ENCODE measurements at regions not wholly inside any gene's neighbourhood (a gene's known extent, or its start where the extent isn't known, plus 50 kb on each side); places are given as distances from the start of the nearest gene placed in this dataset.
A peak's percentile ranks its signal among the peaks of the same experiment; 100 is the strongest.

DNA sequence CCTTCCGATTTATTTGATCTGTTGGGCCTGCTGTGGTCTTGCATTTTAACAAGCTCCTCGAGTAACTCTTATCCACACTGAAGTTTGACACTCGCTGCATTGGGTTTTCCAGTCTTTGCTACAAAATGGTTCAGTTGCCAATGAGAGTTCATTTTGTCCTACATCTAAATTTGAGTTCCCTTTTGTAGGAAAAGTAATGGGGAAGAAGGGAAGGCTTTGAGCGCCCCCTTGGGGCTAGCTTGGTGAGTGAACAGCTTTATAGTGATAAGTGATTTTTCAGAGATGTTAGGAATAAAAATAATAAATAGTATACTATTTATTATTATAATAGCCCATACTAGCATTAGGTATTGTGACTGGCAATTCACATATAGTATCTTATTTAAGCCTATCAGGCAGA, 89.9 kb upstream of the GNAQ start:
- Histone ChIP-seq H3K4me1 (no peaks in the 10 kb centered on the region), H3K36me3 (no peaks in the 10 kb centered on the region), H3K4me3 (no peak overlapping the region), H3K9me3 (no peaks in the 10 kb centered on the region), H3K27ac (no peak overlapping the region), H3K27me3 (no peaks in the 10 kb centered on the region)
- intact Hi-C loops (cut with DNase I): loop anchor here (5.0 kb wide), 1 partner anchor 689 kb away; no protein-coding TSS in a partner anchor
- TF ChIP-seq, protein P1, sequence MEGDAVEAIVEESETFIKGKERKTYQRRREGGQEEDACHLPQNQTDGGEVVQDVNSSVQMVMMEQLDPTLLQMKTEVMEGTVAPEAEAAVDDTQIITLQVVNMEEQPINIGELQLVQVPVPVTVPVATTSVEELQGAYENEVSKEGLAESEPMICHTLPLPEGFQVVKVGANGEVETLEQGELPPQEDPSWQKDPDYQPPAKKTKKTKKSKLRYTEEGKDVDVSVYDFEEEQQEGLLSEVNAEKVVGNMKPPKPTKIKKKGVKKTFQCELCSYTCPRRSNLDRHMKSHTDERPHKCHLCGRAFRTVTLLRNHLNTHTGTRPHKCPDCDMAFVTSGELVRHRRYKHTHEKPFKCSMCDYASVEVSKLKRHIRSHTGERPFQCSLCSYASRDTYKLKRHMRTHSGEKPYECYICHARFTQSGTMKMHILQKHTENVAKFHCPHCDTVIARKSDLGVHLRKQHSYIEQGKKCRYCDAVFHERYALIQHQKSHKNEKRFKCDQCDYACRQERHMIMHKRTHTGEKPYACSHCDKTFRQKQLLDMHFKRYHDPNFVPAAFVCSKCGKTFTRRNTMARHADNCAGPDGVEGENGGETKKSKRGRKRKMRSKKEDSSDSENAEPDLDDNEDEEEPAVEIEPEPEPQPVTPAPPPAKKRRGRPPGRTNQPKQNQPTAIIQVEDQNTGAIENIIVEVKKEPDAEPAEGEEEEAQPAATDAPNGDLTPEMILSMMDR (IDR thresholded peaks at IDR 0.05): peak in 2 of 3 experiments; percentile 24 to 44
- peak in 1 of 2 donors; percentile 73 for DNase-seq (ENCODE audit: low spot score in 2 of 2)

DNA sequence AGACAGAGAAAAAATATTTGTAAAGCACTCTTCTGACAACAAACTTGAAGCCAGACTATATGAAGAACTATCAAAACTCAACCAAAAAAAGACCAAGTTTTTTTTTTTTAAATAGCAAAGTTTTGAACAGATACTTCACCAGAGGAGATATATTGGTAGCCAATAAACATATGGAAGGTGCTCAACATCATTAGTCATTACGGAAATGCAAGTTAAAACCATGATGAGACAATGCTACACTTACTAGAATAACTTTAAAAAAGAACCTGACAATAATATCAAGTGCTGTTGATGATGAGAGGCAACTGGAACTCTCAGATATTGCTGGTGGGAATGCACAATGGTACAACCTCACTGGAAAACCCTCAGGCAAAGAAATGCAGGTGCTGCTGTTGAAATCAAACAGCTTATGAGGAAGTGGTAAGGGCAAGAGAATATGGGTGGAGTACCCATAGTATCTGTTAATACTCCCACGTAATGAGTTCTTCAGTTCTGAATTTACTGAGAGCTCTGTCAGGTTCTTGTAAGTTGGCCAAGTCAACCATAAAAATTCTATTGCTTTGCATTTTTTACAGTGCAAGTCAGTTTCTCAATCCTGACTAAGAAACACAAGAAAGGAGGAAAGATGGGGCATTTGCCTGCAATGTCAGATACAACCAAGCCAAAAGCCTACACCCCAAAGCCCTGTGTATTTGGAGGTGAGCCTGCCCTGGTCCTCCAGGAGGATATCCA, 87.3 kb upstream of the GNAQ start:
- TF ChIP-seq, protein P1 (IDR thresholded peaks at IDR 0.05): no peak
- DNase-seq (ENCODE audit: low spot score in 2 of 2): no peak
- no peak overlapping the region for H3K4me3 ChIP-seq
- H3K27ac ChIP-seq: no peak overlapping the region
- no peaks in the 10 kb centered on the region for H3K27me3 ChIP-seq
- no peaks in the 10 kb centered on the region for H3K36me3 ChIP-seq
- intact Hi-C loops (cut with DNase I): no loop called here
- no peaks in the 10 kb centered on the region for H3K9me3 ChIP-seq
- H3K4me1 ChIP-seq: no peaks in the 10 kb centered on the region

DNA sequence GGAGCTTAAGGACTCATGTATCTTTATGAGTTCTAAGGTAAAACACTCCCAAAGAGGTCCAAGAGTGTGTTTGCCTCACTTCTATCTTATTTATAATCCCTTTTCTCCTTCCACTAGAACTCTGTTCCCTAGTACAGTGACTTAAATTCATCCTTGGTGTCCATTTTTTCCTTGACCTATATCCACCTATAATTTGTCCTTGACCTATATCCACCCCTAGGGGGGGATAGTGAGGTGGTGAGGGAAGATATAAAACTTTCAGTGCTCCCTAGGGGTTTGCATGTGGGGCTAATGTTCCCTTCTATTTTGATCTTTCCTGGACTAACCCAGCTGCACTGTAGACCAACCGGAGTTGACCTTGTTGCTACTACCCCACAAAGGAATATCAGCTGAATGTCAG, 83.5 kb upstream of the GNAQ start:
- intact Hi-C loops (cut with DNase I): no loop called here
- Histone ChIP-seq H3K27ac (no peak overlapping the region), H3K27me3 (no peaks in the 10 kb centered on the region), H3K4me1 (no peaks in the 10 kb centered on the region), H3K9me3 (no peaks in the 10 kb centered on the region), H3K36me3 (no peaks in the 10 kb centered on the region), H3K4me3 (no peak overlapping the region)
- no peak for DNase-seq (ENCODE audit: low spot score in 2 of 2)
- TF ChIP-seq, protein P1 (IDR thresholded peaks at IDR 0.05): no peak

DNA sequence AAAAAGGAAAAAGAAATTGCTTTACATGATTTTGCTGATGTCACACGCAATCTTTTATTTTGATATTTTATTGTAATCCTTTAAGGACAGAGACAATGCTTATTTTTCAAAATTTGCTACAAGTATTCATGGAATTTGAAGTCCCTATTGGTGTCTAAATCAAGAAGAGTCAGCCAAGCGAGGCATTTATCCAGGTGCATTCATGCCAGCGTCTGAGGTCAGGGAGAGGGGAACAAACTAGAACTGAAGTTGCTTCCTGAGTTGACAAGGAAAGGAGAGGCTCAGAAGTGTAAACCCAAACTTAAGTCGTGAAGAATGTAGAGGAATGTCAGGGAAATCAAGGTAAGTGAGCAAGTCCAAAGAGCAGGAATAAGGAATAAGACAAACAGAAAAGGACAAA, 83.0 kb upstream of the GNAQ start:
- intact Hi-C loops (cut with DNase I): no loop called here
- no peaks in the 10 kb centered on the region for H3K9me3 ChIP-seq
- H3K27me3 ChIP-seq: no peaks in the 10 kb centered on the region
- TF ChIP-seq, protein P1 (IDR thresholded peaks at IDR 0.05): no peak
- H3K36me3 ChIP-seq: no peaks in the 10 kb centered on the region
- no peak for DNase-seq (ENCODE audit: low spot score in 2 of 2)
- H3K4me1 ChIP-seq: no peaks in the 10 kb centered on the region
- H3K4me3 ChIP-seq: no peak overlapping the region
- no peak overlapping the region for H3K27ac ChIP-seq

DNA sequence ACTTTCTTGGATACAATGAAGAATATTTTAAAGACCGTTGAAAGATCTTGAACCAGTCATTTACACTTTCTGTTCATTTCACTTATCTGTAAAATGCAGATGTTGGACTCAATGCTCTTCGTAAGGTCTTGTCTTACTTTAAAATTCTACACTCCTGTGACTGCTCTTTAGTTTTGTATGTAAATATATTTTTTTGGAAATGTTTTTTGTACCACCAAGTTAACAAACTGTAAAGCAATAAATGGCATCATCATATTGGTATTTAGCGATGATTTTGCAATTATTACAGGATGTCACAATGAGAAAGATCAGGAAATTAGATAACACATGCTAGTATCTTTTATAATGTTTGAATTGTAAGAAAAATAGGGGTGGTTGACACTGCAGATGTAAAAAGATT, 80.8 kb upstream of the GNAQ start:
- no peaks in the 10 kb centered on the region for H3K9me3 ChIP-seq
- H3K27me3 ChIP-seq: no peaks in the 10 kb centered on the region
- no peak for DNase-seq (ENCODE audit: low spot score in 2 of 2)
- H3K4me3 ChIP-seq: no peak overlapping the region
- TF ChIP-seq, protein P1 (IDR thresholded peaks at IDR 0.05): no peak
- intact Hi-C loops (cut with DNase I): no loop called here
- H3K4me1 ChIP-seq: no peaks in the 10 kb centered on the region
- no peak overlapping the region for H3K27ac ChIP-seq
- H3K36me3 ChIP-seq: no peaks in the 10 kb centered on the region
